ENCODE measurements at regions not wholly inside any gene's neighbourhood (a gene's known extent, or its start where the extent isn't known, plus 50 kb on each side); places are given as distances from the start of the nearest gene placed in this dataset.

- Histone ChIP-seq H3K4me1 (ENCODE audit: control insufficient read depth in 2 of 2, insufficient read depth in 2 of 2, low read length in 1 of 2) (no peaks in the 10 kb centered on the region), H3K4me3 (ENCODE audit: low read depth in 1 of 2, low read length in 2 of 2) (no peak overlapping the region), H3K27ac (ENCODE audit: low read depth in 2 of 2, low read length in 1 of 2) (no peak overlapping the region), H3K9me3 (ENCODE audit: control insufficient read depth in 2 of 2, insufficient read depth in 1 of 2, low read depth in 1 of 2, low read length in 1 of 2) (peaks cover 0 to 3% of the 10 kb centered on the region in 2 donors), H3K36me3 (ENCODE audit: control insufficient read depth in 2 of 2, insufficient read depth in 2 of 2, low read length in 1 of 2) (no peaks in the 10 kb centered on the region), H3K27me3 (ENCODE audit: control insufficient read depth in 1 of 2, insufficient read depth in 2 of 2, low read length in 2 of 2) (no peaks in the 10 kb centered on the region)
- 94 to 95% methylated on average over 5 of the region's 5 CpGs for WGBS, 2 donors
Observed at GRCh38 chr2:105588581-105588980, 156.1 kb upstream of the NCK2 start.

GRCh38 chr2:105587637-105588036 lies 157.1 kb upstream of the NCK2 start:
- peaks cover 0 to 3% of the 10 kb centered on the region in 2 donors for H3K9me3 ChIP-seq (ENCODE audit: control insufficient read depth in 2 of 2, insufficient read depth in 1 of 2, low read depth in 1 of 2, low read length in 1 of 2)
- no peak overlapping the region for H3K27ac ChIP-seq (ENCODE audit: low read depth in 2 of 2, low read length in 1 of 2)
- H3K27me3 ChIP-seq (ENCODE audit: control insufficient read depth in 1 of 2, insufficient read depth in 2 of 2, low read length in 2 of 2) = no peaks in the 10 kb centered on the region
- WGBS, 2 donors = 76 to 91% methylated on average over 3 of the region's 3 CpGs
- H3K4me3 ChIP-seq (ENCODE audit: low read depth in 1 of 2, low read length in 2 of 2) = no peak overlapping the region
- H3K36me3 ChIP-seq (ENCODE audit: control insufficient read depth in 2 of 2, insufficient read depth in 2 of 2, low read length in 1 of 2) = no peaks in the 10 kb centered on the region
- H3K4me1 ChIP-seq (ENCODE audit: control insufficient read depth in 2 of 2, insufficient read depth in 2 of 2, low read length in 1 of 2) = no peaks in the 10 kb centered on the region

- Histone ChIP-seq H3K4me1 (ENCODE audit: control insufficient read depth in 2 of 2, insufficient read depth in 2 of 2, low read length in 1 of 2) (no peaks in the 10 kb centered on the region), H3K36me3 (ENCODE audit: control insufficient read depth in 2 of 2, insufficient read depth in 2 of 2, low read length in 1 of 2) (no peaks in the 10 kb centered on the region), H3K4me3 (ENCODE audit: low read depth in 1 of 2, low read length in 2 of 2) (no peak overlapping the region), H3K9me3 (ENCODE audit: control insufficient read depth in 2 of 2, insufficient read depth in 1 of 2, low read depth in 1 of 2, low read length in 1 of 2) (peaks cover 0 to 3% of the 10 kb centered on the region in 2 donors), H3K27ac (ENCODE audit: low read depth in 2 of 2, low read length in 1 of 2) (no peak overlapping the region), H3K27me3 (ENCODE audit: control insufficient read depth in 1 of 2, insufficient read depth in 2 of 2, low read length in 2 of 2) (no peaks in the 10 kb centered on the region)
- 64 to 70% methylated on average over 2 of the region's 2 CpGs for WGBS, 2 donors
Observed at GRCh38 chr2:105584435-105585010, 160.2 kb upstream of the NCK2 start.

- Histone ChIP-seq H3K36me3 (ENCODE audit: control insufficient read depth in 2 of 2, insufficient read depth in 2 of 2, low read length in 1 of 2) (no peaks in the 10 kb centered on the region), H3K4me3 (ENCODE audit: low read depth in 1 of 2, low read length in 2 of 2) (no peak overlapping the region), H3K9me3 (ENCODE audit: control insufficient read depth in 2 of 2, insufficient read depth in 1 of 2, low read depth in 1 of 2, low read length in 1 of 2) (no peaks in the 10 kb centered on the region), H3K4me1 (ENCODE audit: control insufficient read depth in 2 of 2, insufficient read depth in 2 of 2, low read length in 1 of 2) (no peaks in the 10 kb centered on the region), H3K27me3 (ENCODE audit: control insufficient read depth in 1 of 2, insufficient read depth in 2 of 2, low read length in 2 of 2) (no peaks in the 10 kb centered on the region), H3K27ac (ENCODE audit: low read depth in 2 of 2, low read length in 1 of 2) (peak overlapping the region in 1 of 2 donors; percentile 11)
- 63 to 67% methylated on average over 3 of the region's 3 CpGs for WGBS, 2 donors
Observed at GRCh38 chr2:105582952-105583660, 161.6 kb upstream of the NCK2 start.

GRCh38 chr2:105581555-105581944 lies 163.2 kb upstream of the NCK2 start:
- Histone ChIP-seq H3K4me1 (ENCODE audit: control insufficient read depth in 2 of 2, insufficient read depth in 2 of 2, low read length in 1 of 2) (peaks cover 0 to 2% of the 10 kb centered on the region in 2 donors), H3K9me3 (ENCODE audit: control insufficient read depth in 2 of 2, insufficient read depth in 1 of 2, low read depth in 1 of 2, low read length in 1 of 2) (no peaks in the 10 kb centered on the region), H3K36me3 (ENCODE audit: control insufficient read depth in 2 of 2, insufficient read depth in 2 of 2, low read length in 1 of 2) (no peaks in the 10 kb centered on the region), H3K27ac (ENCODE audit: low read depth in 2 of 2, low read length in 1 of 2) (no peak overlapping the region), H3K4me3 (ENCODE audit: low read depth in 1 of 2, low read length in 2 of 2) (no peak overlapping the region), H3K27me3 (ENCODE audit: control insufficient read depth in 1 of 2, insufficient read depth in 2 of 2, low read length in 2 of 2) (no peaks in the 10 kb centered on the region)
- WGBS, 2 donors = 76 to 82% methylated on average over 3 of the region's 3 CpGs

GRCh38 chr2:105580870-105581554 lies 163.7 kb upstream of the NCK2 start:
- Histone ChIP-seq H3K36me3 (ENCODE audit: control insufficient read depth in 2 of 2, insufficient read depth in 2 of 2, low read length in 1 of 2) (no peaks in the 10 kb centered on the region), H3K4me3 (ENCODE audit: low read depth in 1 of 2, low read length in 2 of 2) (no peak overlapping the region), H3K4me1 (ENCODE audit: control insufficient read depth in 2 of 2, insufficient read depth in 2 of 2, low read length in 1 of 2) (peaks cover 0 to 4% of the 10 kb centered on the region in 2 donors), H3K9me3 (ENCODE audit: control insufficient read depth in 2 of 2, insufficient read depth in 1 of 2, low read depth in 1 of 2, low read length in 1 of 2) (no peaks in the 10 kb centered on the region), H3K27me3 (ENCODE audit: control insufficient read depth in 1 of 2, insufficient read depth in 2 of 2, low read length in 2 of 2) (no peaks in the 10 kb centered on the region), H3K27ac (ENCODE audit: low read depth in 2 of 2, low read length in 1 of 2) (no peak overlapping the region)
- WGBS, 2 donors = 50 to 56% methylated on average over 1 of the region's 1 CpG

DNA sequence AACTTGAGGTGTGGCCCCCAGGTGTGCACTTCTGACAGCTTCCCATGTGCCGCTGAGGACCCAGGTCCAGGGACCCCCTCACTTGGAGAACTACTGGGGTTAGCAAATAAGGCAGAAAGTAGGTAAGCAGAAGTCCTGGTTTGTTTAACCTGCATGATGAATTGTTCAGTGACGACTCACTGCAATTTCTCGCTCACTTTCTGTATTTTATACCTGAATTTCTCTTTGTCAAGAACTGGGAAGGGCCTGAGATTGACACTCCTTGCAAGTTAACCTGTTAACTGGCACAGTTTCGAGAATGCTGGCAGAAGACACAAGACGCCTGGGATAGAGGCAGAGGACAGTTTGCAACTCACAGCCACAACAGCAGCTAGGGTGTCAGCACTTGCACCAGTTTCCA lies 164.5 kb upstream of the NCK2 start:
- 76 to 86% methylated on average over 5 of the region's 5 CpGs for WGBS, 2 donors
- H3K9me3 ChIP-seq (ENCODE audit: control insufficient read depth in 2 of 2, insufficient read depth in 1 of 2, low read depth in 1 of 2, low read length in 1 of 2) = no peaks in the 10 kb centered on the region
- H3K27ac ChIP-seq (ENCODE audit: low read depth in 2 of 2, low read length in 1 of 2) = no peak overlapping the region
- no peak overlapping the region for H3K4me3 ChIP-seq (ENCODE audit: low read depth in 1 of 2, low read length in 2 of 2)
- peaks cover 0 to 5% of the 10 kb centered on the region in 2 donors for H3K4me1 ChIP-seq (ENCODE audit: control insufficient read depth in 2 of 2, insufficient read depth in 2 of 2, low read length in 1 of 2)
- H3K36me3 ChIP-seq (ENCODE audit: control insufficient read depth in 2 of 2, insufficient read depth in 2 of 2, low read length in 1 of 2) = no peaks in the 10 kb centered on the region
- H3K27me3 ChIP-seq (ENCODE audit: control insufficient read depth in 1 of 2, insufficient read depth in 2 of 2, low read length in 2 of 2) = no peaks in the 10 kb centered on the region

- Histone ChIP-seq H3K9me3 (ENCODE audit: control insufficient read depth in 2 of 2, insufficient read depth in 1 of 2, low read depth in 1 of 2, low read length in 1 of 2) (no peaks in the 10 kb centered on the region), H3K4me3 (ENCODE audit: low read depth in 1 of 2, low read length in 2 of 2) (no peak overlapping the region), H3K27me3 (ENCODE audit: control insufficient read depth in 1 of 2, insufficient read depth in 2 of 2, low read length in 2 of 2) (no peaks in the 10 kb centered on the region), H3K4me1 (ENCODE audit: control insufficient read depth in 2 of 2, insufficient read depth in 2 of 2, low read length in 1 of 2) (peaks cover 2 to 9% of the 10 kb centered on the region in 2 donors), H3K27ac (ENCODE audit: low read depth in 2 of 2, low read length in 1 of 2) (no peak overlapping the region), H3K36me3 (ENCODE audit: control insufficient read depth in 2 of 2, insufficient read depth in 2 of 2, low read length in 1 of 2) (no peaks in the 10 kb centered on the region)
- 65 to 82% methylated on average over 4 of the region's 4 CpGs for WGBS, 2 donors
Observed at GRCh38 chr2:105578166-105578565, 166.5 kb upstream of the NCK2 start.

DNA sequence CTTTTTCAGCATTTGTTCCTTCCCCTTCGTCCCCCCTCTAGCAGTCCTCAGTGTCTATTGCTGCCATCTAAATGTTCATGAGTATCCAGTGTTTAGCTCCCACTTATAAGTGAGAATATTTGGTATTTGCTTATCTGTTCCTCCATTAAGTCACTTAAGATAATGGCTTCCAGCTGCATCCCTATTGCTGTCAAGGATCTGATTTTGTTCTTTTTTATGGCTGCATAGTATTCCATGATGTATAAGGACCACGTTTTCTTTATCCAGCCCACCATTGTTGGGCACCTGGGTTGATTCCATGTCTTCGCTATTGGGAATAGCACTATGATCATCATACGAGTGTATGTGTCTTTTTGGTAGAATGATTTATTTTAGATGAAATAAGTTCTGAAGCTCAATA lies 166.9 kb upstream of the NCK2 start:
- Histone ChIP-seq H3K27me3 (ENCODE audit: control insufficient read depth in 1 of 2, insufficient read depth in 2 of 2, low read length in 2 of 2) (no peaks in the 10 kb centered on the region), H3K36me3 (ENCODE audit: control insufficient read depth in 2 of 2, insufficient read depth in 2 of 2, low read length in 1 of 2) (no peaks in the 10 kb centered on the region), H3K27ac (ENCODE audit: low read depth in 2 of 2, low read length in 1 of 2) (no peak overlapping the region), H3K4me1 (ENCODE audit: control insufficient read depth in 2 of 2, insufficient read depth in 2 of 2, low read length in 1 of 2) (peaks cover 2 to 12% of the 10 kb centered on the region in 2 donors), H3K9me3 (ENCODE audit: control insufficient read depth in 2 of 2, insufficient read depth in 1 of 2, low read depth in 1 of 2, low read length in 1 of 2) (no peaks in the 10 kb centered on the region), H3K4me3 (ENCODE audit: low read depth in 1 of 2, low read length in 2 of 2) (no peak overlapping the region)
- 76 to 82% methylated on average over 4 of the region's 4 CpGs for WGBS, 2 donors

Measured in esophagus (tissue), 2 donors.